GM10248 (cell line): ENCODE measurements at regions not wholly inside any gene's neighbourhood (a gene's known extent, or its start where the extent isn't known, plus 50 kb on each side); places are given as distances from the start of the nearest gene placed in this dataset.
A peak's percentile ranks its signal among the peaks of the same experiment; 100 is the strongest.

ENCODE experiments used
- CTCF ChIA-PET: fragments of 300-600 bp; sonication (Branson Sonifier 250); formaldehyde crosslinking; extraction: SDS; loops from one replicate; lab custom pipeline; 2021; ENCODE audit warnings: antibody characterized with exemption; lab: Yijun Ruan, JAX
- POLR2A ChIA-PET: fragments of 350-650 bp; sonication (Branson Sonifier 250); formaldehyde crosslinking; extraction: SDS; loops from one replicate; lab custom pipeline; 2020; ENCODE audit warnings: antibody characterized with exemption; lab: Yijun Ruan, JAX
- DNase-seq: peaks from one replicate; pipeline ENCODE4 v3.0.0; 2012; ENCODE audit errors: extremely low spot score
- CTCF ChIP-seq: IDR thresholded peaks from 2 replicates; pipeline ENCODE4 v1.5.1; 2012; ENCODE audit warnings: mild to moderate bottlenecking, low read depth; ENCODE audit errors: extremely low read depth, missing control alignments, control extremely low read depth

- DNase-seq, result no peak
- ChIA-PET POLR2A (no interaction called here), CTCF (no interaction called here)
- TF ChIP-seq CTCF, result no peak
These were observed 355.1 kb upstream of the RUNX1 start for GRCh38 chr21:35404247-35404646.

GRCh38 chr21:35402061-35402460 lies 353.0 kb upstream of the RUNX1 start:
- ChIA-PET POLR2A (no interaction called here), CTCF (interaction anchor here (2.0 to 2.7 kb wide), 3 partner anchors 354 to 656 kb away, joined by 7 to 16 read pairs (median 9); no protein-coding TSS in a partner anchor)
- DNase-seq, result no peak
- TF ChIP-seq CTCF, result no peak

GRCh38 chr21:35401476-35401875 lies 352.4 kb upstream of the RUNX1 start:
- no peak for TF ChIP-seq CTCF
- ChIA-PET CTCF (interaction anchor here (0.8 to 2.8 kb wide), 12 partner anchors 9 to 709 kb away, joined by 3 to 16 read pairs (median 7); no protein-coding TSS in a partner anchor), POLR2A (no interaction called here)
- no peak for DNase-seq

- CTCF ChIA-PET, result interaction anchor here (0.8 to 2.8 kb wide), 20 partner anchors 8 to 708 kb away, joined by 3 to 16 read pairs (median 6); no protein-coding TSS in a partner anchor
- TF ChIP-seq CTCF, result peak; percentile 60
- DNase-seq, result peak; percentile 65
- POLR2A ChIA-PET, result no interaction called here
These were observed 351.3 kb upstream of the RUNX1 start for GRCh38 chr21:35400233-35400939.

- ChIA-PET CTCF (interaction anchor here (1.0 to 2.8 kb wide), 17 partner anchors 8 to 707 kb away, joined by 3 to 16 read pairs (median 6); no protein-coding TSS in a partner anchor), POLR2A (no interaction called here)
- DNase-seq, result no peak
- no peak for TF ChIP-seq CTCF
These were observed 350.6 kb upstream of the RUNX1 start for GRCh38 chr21:35399706-35400105.

GRCh38 chr21:35399002-35399530 lies 350.0 kb upstream of the RUNX1 start:
- ChIA-PET POLR2A (no interaction called here), CTCF (interaction anchor here (1.1 to 2.8 kb wide), 12 partner anchors 10 to 706 kb away, joined by 3 to 16 read pairs (median 6); no protein-coding TSS in a partner anchor)
- no peak for DNase-seq
- no peak for TF ChIP-seq CTCF
